Amniotic epithelial cell (primary cell): ENCODE measurements at regions not wholly inside any gene's neighbourhood (a gene's known extent, or its start where the extent isn't known, plus 50 kb on each side); places are given as distances from the start of the nearest gene placed in this dataset.
"Not testable (repeated sequence)": the region's sequence is repeated elsewhere in the genome, so short reads cannot be mapped to it uniquely, and the experiment has no call there.

ENCODE experiments used
- DNase-seq: peaks from one replicate; pipeline ENCODE4 v3.0.0-alpha.2; 2010; ENCODE audit warnings: low read depth

DNA sequence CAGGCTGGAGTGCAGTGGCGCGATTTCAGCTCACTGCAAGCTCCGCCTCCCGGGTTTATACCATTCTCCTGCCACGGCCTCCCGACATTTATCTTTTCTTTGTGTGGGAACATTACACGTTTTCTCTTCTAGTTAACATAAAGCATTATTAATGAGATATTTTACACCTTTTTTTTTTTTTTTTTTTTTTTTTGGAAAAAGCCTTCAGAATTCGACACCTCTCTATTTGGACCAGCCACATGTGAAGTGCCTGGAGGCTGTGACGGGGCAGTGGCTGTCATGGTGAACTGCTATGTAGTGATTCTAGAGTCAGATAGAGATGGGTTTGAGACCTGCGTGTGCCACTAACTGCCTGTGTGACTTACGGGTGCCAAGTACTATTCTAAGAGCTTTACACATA is 64.3 kb downstream of the SMIM38 start:
- no peak for DNase-seq

DNA sequence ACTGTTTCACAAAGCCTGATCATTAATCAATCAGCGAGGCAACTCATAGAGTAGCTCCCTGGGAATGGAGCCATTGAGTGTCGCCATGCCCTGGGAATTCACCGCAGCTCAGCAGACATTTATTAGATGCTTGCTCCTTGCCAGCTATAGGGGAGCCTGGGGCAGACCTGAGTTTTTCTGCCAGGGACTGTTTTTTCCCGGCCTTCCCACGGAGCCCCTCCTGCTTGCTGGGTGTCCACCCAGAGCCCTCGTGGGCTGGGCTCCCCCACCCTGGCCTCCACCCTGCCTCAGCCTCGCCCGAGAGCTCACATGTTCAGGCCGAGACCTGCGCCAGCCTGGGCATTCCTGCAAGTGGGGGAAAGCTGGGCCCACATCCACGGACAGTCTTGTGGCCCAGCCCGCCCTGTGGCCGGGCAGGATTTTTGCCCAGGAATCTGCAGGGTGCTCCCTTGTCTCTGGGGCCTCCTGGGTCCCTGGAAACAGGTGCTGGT is 64.9 kb downstream of the SMIM38 start:
- DNase-seq, result no peak

DNA sequence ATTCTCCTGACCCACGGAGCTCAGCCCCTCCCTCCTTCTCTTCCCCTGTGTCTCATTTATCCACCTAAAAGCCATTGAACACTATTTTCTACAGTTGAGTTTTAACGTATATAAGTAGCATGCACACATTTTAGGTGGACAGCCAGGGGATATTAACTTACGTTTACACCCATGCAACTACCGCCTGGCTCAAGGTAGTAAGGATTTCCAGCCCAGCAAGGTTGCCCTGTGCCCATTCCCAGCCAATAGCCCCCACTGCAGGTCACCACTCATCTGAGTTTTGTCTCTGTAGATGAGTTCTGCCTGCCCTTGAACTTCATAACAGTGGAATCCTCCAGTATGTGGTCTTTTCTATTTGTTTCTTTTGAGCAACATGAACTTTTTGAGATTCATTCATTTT is 65.4 kb downstream of the SMIM38 start:
- no peak for DNase-seq

DNA sequence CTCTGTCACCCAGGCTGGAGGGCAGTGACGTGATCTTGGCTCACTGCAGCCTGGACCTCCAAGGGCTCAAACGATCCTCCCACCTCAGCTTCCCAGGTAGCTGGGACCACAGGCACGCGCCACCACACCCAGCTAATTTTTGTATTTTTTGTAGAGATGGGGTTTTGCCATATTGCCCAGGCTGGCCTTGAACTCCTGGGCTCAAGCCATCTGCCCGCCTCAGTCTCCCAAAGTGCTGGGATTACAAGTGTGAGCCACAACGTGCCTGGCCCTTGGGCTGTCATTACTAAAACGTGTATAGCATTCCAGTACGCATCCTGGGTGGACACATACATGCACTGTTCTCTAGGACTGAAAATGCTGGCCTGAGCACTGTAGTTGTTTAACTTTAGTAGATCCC is 65.9 kb downstream of the SMIM38 start:
- not testable (repeated sequence) for DNase-seq

DNA sequence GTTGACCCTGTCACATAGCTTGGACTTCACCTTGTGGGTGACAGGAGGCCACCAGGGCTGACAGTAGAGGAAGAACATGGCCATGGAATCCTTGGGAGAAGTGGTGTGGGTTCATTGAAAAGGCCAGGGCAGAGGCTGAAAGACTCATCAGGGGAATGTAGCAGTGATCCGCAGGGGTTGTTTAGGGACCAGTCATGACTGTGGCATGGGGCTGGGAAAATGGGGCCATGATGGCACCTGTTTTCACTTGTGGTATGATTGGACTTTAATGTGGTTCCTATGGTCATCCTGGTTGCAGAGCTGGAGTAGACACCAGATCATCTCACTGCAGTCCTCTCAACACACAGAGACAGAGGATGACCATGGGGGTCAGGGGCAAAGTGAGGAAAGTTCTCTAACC is 66.7 kb upstream of the MYEOV start:
- DNase-seq, result no peak

DNA sequence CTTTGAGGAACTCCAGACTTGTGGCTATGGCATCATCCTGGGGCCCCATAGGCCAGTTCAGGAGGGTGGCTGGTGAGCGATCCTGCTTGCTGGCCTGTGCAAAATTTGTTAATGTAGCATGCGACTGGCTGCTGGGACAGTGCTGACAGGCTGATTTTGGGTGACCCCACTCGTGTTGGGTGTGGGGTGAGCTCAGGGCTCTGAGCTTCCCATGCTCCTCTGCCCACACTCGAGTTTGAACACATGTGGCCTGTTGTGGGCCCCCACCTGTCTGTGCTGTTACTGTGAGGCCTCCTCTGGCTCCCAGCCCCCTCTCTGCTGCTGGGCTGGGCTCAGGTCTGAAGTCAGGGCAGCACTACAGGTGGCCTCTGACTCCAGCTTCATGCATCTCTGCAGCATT is 64.4 kb upstream of the MYEOV start:
- DNase-seq, result no peak

DNA sequence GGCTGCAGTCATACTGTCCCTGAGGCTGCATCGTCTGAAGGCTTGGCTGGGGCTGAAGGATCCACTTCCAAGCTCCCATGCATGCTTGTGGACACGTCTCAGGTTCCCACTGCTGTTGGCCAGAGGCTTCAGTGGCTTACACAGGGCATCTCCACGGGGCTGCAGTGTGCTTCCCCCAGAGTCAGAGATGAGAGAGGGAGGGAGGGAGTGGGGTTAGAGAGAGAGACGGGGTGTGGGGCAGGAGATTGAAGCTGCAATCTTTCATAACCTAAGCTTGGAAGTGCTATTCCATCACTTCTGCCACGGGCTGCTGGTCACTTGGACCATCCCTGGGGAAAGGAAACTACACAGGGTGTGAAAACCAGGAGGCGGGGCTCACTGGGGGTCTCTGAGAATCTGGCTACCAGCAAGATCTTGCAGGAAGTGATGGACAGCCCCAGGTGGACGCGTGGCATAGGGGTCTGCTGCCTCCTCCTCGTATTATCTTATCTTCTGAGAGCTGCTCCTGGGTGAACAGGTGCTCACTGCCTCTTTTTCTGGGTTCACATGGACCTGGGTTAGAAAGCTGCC is 63.0 kb upstream of the MYEOV start:
- DNase-seq, result no peak

DNA sequence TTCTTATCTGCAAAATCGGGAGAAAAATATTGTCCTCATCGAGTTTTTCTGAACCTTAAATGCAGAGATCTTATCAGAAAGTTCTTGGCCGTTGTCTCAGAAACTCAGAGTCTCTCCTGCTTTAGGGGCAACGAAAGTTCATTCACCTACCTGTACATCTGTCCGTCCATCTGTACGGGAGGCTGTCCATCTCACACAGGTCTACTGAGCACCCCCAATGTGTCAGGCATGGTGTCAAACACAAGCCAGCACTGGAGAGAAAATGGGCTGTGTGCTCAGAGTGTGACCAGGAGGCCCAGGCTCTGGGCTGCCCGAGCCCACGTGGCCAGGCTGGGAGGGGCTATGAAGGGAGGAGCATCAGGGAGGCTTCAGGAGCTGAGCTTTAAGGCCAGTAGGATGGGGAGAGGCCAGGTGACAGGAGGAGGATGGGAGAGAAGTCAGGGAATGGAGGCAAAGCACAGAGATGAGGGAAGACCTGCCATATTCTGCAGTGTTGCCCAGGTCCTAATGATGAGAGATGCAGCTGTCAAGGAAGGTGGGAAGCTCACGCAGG is 62.4 kb upstream of the MYEOV start:
- DNase-seq, result no peak

DNA sequence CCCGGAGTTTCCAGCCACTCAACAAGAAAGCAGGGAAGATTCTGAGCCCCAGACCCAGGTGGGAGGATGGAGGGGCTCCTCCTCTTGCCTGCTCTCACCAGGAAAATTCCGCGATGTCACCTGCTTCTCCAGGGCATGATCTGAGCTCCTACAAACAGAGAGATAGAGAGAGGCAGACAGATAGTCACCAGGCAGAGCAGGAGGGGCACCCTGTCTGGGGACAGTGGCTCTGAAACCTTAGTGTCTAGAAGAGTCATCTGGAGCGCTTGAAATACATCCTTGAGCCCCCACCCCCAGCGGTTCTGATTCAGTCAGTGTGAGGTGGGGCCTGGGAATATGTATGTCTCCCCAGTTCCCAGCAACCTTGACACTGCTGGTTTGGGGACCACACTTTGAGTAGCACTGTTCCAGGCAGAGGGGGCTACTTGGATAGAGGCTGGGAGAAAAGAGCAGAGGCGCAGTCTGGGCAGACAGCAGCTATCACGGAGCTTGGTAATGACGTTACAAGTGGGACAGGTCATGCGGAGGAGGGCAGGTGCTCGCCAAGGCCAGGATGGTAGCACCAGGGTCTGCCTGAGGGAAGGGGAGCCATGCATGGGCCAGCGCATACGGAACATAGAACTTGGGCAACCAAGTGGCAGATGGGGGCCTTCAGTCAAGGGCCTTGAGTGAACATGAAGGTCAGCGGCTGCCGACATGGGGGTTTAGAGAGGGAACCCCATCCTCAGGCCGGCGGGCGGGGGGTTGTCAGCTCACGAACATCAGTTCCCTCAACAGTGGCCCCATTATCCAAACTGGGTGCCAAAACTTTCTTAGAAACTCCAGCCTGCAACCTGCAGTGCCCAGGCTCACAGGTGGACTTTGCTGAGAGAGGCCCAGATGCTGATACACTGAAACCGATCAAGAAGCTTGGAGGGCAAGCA is 60.9 kb upstream of the MYEOV start:
- DNase-seq, result no peak

DNA sequence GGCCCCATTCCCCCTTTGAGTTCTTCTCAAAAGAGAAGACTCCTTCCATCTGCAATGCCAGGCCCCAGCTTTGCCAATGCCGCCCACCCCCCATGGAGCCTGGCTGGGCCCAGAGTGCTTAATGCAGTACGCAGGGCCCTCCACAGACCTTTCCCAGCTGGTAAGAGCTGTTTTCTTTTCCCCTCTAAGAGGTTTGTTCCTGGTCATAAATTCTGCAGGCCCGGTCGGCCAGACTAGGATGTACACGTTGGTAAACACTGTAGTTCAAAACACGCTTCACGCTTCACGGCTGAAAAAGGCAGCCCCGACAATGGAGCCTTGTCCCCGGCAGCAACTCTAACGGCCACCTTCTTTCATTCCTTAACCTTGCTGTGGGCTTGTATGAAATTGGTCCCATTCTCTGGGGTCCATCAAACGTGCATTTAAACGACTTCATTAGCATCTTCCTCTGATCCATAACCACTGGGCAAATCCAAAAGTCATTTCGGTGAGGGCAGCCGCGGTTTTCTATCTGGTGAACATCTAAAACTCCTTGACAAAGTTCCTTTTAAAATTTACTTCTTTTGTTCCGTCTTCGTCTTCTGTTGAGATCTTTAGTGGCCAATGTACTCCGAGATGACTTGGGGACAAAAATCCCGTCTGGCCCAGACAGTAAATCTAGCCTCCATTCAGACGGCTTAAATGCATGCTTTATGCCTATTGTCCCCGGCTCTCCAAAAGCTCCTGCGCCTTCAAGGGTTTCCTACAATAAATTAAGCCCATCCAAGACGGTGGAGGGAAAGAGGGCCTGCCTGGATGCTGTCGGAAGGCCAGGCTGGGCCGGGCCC is 60.0 kb upstream of the MYEOV start:
- DNase-seq, result no peak

DNA sequence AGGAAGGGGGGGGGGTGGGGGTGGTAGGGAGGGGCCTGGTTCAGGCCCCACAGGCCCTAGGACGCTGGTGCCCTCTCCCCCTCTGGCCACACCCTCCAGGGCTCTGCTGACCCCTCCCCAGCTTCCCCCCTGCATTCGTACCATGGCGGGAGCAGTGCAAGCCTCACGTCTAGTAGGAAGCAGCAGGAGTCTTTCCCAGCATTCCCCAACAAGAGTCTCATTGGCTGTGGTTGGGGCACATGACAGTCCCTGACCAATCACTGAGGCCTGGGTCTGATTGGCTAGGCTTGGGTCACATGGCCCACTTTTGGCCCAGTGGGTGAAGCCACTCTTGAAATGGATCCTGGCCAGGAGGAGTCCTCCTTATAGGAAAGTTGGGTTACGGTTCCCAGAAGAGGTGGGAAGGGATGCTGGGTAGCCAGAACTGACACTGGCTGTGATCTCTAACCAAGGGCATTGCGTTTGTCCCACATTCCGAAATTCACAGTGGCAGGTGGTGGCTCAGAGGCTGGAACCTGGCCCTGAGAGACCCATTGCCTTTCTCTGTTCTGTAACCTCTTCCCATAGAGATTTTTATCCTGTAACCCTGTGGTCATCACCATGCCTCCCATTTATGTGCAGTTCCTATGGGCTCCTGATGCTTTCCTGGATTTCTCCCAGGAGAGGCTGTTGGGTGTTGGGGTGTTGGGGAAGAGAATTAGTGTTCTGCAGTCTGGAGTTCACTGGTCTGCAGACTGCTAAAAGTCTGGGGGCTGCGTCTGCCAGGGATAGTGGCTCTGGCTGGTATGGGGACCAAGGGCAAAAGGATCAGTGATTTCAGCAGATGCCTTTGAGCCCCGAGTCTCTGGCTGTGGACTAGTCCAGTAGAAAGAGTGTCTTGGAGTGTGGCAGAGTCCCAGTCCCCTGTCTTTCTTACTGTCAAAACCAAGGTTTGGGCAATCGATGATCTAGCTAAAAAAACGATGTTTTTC is 58.9 kb upstream of the MYEOV start:
- DNase-seq, result no peak

DNA sequence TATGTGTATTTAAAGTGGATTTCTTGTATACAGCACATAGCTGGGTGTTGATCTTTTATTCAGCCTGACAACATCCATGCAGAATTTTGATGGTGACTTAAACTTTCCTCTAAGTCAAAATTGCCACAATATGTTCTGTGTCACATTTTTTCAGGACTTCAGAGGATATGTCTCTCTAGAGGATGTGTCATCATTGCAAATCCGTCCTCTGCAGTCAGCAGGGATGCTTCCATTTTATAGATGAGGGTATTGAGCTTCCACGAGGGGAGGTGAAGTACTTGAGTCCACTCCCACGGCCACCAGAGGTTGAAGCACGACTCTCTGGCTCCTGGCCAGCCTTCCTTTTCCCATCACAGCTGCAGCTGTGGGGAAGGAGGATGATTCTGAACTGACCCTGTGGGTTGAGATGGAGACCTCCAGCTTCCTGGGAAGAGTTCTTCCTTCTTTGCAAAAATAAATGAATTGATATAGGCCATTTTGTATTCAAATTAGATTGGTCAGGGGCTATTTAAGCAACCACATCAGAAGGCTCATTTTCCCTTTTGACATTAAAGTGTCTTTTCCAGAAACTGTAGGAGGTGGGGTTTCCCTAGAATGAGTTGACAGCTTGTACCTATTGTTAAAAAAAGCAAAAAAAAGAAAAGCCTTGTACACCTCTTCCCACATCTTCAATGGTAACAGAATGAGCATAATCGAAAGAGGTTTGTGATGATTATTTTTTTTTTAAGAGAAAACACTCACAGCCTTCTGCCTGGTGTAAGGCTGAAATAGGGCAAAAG is 55.2 kb upstream of the MYEOV start:
- DNase-seq, result no peak

DNA sequence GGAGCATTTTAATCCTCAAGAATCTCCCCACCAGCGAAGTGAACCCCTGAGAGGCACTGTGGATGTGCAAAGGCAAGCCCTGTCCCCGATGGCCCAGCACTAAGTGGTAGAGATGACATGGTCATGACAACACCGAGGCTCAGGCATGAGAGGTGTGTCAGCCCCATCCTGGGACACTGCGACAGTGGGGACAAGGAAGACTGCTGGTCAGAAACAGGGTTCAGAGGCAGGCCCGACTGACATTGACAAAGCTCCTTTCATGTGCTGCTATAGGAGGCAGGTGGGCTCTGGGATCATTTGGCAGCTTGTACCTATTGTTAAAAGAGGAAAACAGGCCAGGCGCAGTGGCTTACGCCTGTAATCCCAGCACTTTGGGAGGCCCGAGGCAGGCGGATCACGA is 54.3 kb upstream of the MYEOV start:
- DNase-seq, result no peak

DNA sequence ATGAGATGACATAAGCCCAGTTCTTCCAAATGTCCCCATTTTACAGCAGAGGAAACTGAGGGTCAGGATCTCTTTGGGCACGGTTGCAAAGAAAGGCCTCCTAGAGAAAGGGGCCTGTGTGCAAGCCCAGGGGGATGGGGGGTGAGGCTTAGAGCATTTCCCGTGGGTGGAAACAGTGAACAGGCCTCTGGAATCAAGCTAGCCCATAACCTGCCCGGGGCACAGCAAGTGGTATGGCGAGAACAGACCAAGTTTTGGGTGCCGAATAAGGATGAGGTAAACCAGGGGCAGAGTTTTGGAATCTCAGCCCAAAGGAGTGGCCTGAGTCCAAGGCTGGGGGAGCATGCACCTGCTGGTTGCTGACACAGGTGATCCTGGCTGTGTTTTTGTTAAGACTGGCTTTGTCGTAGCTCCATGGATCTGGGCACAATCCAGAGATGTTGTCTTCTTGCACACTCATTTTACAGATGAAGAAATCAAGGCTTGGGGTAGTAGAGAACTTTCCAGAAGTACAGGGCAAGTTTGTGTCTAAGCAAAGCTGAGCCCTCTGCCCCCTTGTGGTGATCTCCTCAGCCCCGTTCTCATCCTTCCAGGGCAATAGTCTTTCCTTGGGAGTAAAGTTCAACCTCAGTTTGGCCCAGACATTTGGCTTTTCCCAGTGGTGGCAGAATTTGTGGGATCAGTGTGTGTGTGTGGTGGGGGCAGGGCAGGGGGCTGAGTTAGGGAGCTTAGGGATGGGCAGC is 53.5 kb upstream of the MYEOV start:
- peak; percentile 19 for DNase-seq

DNA sequence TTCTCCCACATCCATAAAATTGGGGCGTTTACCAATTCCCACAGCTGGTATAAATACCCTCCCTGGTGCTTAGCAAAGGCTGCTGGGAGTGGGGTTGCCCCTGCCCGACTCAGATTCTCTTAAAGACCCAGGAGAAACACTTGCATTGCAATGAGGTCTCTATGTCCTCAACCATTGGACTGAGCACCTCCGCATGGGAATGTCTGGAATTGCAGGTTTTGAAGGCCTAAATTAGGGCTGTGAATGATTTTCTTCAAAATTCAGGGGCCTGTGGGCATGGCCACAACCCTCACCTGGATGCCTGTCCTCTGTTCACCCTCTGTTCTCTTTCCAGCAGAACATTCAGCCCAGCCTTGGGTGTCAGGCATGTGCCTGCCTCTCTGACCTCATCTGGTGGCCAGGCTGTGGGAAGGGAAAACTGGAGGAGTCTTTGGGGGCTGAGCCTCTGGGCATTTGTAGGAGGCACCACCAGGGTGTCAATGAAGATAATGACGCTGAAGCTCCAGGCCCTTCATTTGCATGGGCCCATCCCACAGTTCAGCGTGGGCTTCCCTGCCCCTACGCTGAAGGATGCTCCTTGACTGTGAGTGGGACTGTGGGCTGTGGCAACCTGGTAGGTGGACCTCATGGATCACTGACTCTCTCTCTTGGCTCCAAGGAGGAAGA is 52.7 kb upstream of the MYEOV start:
- no peak for DNase-seq

DNA sequence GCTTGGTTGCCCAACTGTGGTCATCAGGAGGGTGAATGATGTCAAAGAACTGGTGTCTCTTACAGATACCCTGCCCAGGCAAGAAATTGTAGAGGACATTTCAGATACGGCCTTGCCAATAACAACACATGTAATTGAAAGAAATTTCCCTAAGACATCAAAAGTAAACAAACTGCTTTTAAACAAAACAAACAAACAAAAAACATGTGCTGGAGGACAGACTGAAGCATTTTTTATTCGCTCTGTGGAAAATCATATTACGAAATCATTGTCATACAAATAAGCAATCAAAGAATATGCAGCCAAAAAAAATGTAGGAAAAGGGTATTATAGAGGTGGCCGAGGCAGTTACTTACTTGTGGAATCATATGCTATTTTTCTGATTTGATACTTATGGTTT is 52.1 kb upstream of the MYEOV start:
- DNase-seq, result no peak

DNA sequence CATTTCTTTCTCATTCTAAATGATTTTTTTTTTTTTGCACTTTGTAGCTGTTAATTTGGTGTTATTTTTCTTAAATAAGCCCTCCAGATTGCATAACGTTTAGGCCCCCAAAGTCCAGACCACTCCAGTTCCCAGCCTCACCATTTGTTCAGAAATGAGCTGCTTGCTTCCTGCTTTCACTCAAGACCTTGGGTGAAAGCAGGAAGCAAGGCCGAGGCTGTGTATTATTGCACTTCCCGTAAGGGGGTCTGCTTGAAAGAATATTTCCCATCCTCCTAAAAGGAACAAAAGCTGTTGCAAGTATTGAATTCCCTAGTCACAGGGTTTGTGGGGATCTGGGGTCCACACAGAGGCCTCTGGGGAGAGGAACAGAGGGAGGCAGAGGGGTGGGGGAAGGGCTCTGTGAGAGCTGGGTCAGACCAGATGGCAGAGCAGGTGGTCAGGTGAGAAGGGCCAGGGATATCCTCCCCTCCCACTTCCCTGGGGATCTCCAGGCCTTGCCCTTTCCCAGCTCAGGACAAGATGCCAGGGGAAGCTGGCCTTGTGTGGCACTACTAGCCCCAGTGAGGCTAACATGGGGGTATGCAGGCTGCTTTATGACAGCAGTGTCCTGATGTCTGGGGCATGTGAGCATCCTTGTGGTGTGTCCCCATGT is 51.6 kb upstream of the MYEOV start:
- DNase-seq, result no peak

DNA sequence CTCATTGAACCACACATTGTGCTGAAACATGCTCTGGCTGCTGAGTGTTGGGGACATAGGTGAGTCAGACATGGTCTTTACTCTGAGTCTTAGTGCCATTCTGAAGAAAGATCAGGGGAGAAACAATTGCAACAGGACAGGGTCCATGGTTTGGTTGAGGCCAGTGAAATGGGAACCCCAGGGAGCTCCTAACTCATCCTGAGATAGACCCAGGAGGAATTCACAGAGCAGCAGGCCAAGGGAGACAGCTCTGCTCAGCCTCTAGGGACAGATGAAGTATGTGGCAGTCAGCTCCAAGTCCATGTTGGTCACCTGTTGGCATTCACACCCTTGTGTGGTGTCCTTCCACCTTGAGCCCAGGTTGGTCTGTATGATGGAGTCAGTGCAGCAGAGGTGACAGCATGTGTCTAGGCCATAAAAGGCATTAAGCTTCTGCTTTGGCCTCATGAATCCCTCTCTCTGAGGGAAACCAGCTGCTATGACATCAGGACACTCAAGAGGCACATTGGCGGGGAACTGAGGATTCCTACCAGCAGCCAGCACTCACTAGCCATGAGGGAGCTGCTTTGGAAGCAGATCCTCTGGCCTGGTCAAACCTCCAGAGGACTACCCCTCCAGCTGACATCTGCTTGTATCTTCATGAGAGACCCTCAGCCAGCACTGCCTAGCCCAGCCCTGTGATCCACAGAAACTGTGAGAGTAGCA is 50.3 kb upstream of the MYEOV start:
- DNase-seq, result no peak
